ENCODE measurements at regions not wholly inside any gene's neighbourhood (a gene's known extent, or its start where the extent isn't known, plus 50 kb on each side); places are given as distances from the start of the nearest gene placed in this dataset.

DNA sequence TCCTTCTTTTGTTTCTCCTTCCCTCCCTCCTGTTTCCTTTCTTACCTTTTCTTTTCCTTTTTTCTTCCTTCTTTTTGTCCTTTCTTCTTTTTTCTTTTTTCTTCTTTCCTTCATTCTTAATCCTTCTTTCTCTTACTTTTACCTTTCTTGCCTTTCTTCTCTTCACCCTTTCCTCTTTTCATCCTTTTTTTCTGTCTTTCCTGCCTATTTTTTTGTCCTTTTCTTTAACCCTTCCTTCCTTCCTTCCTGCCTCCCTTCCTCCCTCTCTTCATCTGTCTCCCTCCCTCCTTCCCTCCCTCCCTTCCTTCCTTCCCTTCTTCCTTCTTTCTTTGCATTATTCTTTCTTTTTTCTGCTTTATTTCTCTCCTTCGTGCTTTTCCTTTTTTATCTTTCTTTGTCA is 160.7 kb downstream of the AXIN2 start:
- Histone ChIP-seq H3K27me3 (replicated peaks in 1 of 4; ENCODE audit: control extremely low read depth in 1 of 4, control insufficient read depth in 3 of 4, insufficient read depth in 4 of 4, low read length in 3 of 4) (peaks cover 0 to 3% (median 0%) of the 10 kb centered on the region in 4 experiments), H3K9ac (ENCODE audit: low read length) (no peak overlapping the region), H3K27ac (ENCODE audit: low read length in 2 of 2) (no peak overlapping the region), H4K20me1 (ENCODE audit: control insufficient read depth, insufficient read depth, low read length, poor library complexity, severe bottlenecking) (no peaks in the 10 kb centered on the region), H3K4me1 (ENCODE audit: control insufficient read depth in 2 of 2, insufficient read depth in 2 of 2, low read length in 2 of 2) (no peaks in the 10 kb centered on the region), H3K4me3 (ENCODE audit: control extremely low read depth in 1 of 5, extremely low read depth in 1 of 5, insufficient read depth in 1 of 5, low read depth in 2 of 5, low read length in 4 of 5) (no peak overlapping the region), H3K36me3 (replicated peaks in 1 of 2; ENCODE audit: control extremely low read depth in 1 of 2, control insufficient read depth in 1 of 2, extremely low read depth in 1 of 2, insufficient read depth in 2 of 2, low read length in 1 of 2) (no peaks in the 10 kb centered on the region), H3K79me2 (ENCODE audit: control insufficient read depth, insufficient read depth, low read length) (no peaks in the 10 kb centered on the region), H2AFZ (ENCODE audit: insufficient read depth, low read depth, low read length, poor library complexity, severe bottlenecking) (no peak overlapping the region), H3K4me2 (replicated peaks; ENCODE audit: low read depth, low read length, poor library complexity, severe bottlenecking) (no peak overlapping the region), H3K9me3 (ENCODE audit: control extremely low read depth in 1 of 3, control insufficient read depth in 2 of 3, insufficient read depth in 1 of 3, low read length in 2 of 3) (no peaks in the 10 kb centered on the region)
- no peak for ATAC-seq (ENCODE audit: low read depth)
- Mint-ChIP-seq H3K9me3 (ENCODE audit: insufficient read depth) (no peaks in the 10 kb centered on the region), H3K27ac (no peak overlapping the region), H3K4me1 (no peaks in the 10 kb centered on the region), H3K27me3 (peaks cover 18% of the 10 kb centered on the region), H3K4me3 (no peak overlapping the region)
- intact Hi-C loops (cut with micrococcal nuclease) = no loop called here
- DNase-seq = no peak
- TF ChIP-seq EZH2 (IDR thresholded peaks at IDR 0.05; ENCODE audit: borderline replicate concordance, insufficient read depth, low read depth, low read length, poor library complexity, severe bottlenecking) = no peak
- TF ChIP-seq, protein P1, sequence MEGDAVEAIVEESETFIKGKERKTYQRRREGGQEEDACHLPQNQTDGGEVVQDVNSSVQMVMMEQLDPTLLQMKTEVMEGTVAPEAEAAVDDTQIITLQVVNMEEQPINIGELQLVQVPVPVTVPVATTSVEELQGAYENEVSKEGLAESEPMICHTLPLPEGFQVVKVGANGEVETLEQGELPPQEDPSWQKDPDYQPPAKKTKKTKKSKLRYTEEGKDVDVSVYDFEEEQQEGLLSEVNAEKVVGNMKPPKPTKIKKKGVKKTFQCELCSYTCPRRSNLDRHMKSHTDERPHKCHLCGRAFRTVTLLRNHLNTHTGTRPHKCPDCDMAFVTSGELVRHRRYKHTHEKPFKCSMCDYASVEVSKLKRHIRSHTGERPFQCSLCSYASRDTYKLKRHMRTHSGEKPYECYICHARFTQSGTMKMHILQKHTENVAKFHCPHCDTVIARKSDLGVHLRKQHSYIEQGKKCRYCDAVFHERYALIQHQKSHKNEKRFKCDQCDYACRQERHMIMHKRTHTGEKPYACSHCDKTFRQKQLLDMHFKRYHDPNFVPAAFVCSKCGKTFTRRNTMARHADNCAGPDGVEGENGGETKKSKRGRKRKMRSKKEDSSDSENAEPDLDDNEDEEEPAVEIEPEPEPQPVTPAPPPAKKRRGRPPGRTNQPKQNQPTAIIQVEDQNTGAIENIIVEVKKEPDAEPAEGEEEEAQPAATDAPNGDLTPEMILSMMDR (IDR thresholded peaks at IDR 0.05) = no peak
- no CpG with 5 or more reads among the region's 1 CpG for WGBS (ENCODE audit: insufficient coverage)
- ChIA-PET POLR2A (no interaction called here), CTCF (interaction anchor here (0.7 kb wide), 1 partner anchor 10 kb away, joined by 3 read pairs; no protein-coding TSS in a partner anchor)

DNA sequence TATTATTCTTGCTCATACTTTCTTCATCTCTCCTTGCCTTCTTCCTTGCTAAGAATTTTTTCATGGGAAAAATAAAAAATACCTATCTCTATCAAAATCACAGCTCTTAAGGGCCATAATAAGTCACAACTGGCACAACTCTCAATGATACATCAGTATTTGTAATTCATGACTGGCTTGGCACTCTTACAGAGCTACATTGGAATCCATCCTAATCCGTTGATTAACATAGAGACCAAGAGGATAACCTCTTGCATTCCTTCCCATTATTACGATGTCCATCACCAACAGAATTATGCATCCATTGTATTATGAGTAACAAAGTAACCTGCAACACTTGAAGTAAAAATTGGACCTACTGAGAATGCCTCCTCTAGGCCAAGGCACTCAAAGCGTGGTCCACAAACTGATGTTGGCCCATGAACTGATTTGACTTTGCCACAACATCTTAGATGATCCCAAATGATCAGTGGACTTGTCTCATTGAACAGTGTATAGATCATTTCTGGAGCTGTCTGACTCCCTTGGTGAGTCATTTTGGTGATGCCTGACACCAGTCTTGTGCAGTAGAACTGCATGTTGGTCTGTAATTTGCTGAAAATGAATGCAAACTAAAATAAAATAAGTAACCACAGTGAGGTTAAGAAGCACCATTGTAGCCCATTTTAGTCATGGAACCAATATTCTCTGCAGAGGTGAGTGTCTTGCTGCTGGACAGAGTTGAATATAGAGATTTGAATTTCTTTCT is 163.2 kb downstream of the AXIN2 start:
- Histone ChIP-seq H3K9me3 (ENCODE audit: control extremely low read depth in 1 of 3, control insufficient read depth in 2 of 3, insufficient read depth in 1 of 3, low read length in 2 of 3) (no peaks in the 10 kb centered on the region), H3K36me3 (replicated peaks in 1 of 2; ENCODE audit: control extremely low read depth in 1 of 2, control insufficient read depth in 1 of 2, extremely low read depth in 1 of 2, insufficient read depth in 2 of 2, low read length in 1 of 2) (no peaks in the 10 kb centered on the region), H3K79me2 (ENCODE audit: control insufficient read depth, insufficient read depth, low read length) (no peaks in the 10 kb centered on the region), H3K27ac (ENCODE audit: low read length in 2 of 2) (no peak overlapping the region), H4K20me1 (ENCODE audit: control insufficient read depth, insufficient read depth, low read length, poor library complexity, severe bottlenecking) (no peaks in the 10 kb centered on the region), H3K4me2 (replicated peaks; ENCODE audit: low read depth, low read length, poor library complexity, severe bottlenecking) (no peak overlapping the region), H2AFZ (ENCODE audit: insufficient read depth, low read depth, low read length, poor library complexity, severe bottlenecking) (no peak overlapping the region), H3K9ac (ENCODE audit: low read length) (no peak overlapping the region), H3K4me1 (ENCODE audit: control insufficient read depth in 2 of 2, insufficient read depth in 2 of 2, low read length in 2 of 2) (no peaks in the 10 kb centered on the region), H3K4me3 (ENCODE audit: control extremely low read depth in 1 of 5, extremely low read depth in 1 of 5, insufficient read depth in 1 of 5, low read depth in 2 of 5, low read length in 4 of 5) (no peak overlapping the region), H3K27me3 (replicated peaks in 1 of 4; ENCODE audit: control extremely low read depth in 1 of 4, control insufficient read depth in 3 of 4, insufficient read depth in 4 of 4, low read length in 3 of 4) (peaks cover 0 to under 1% (median 0%) of the 10 kb centered on the region in 4 experiments)
- intact Hi-C loops (cut with micrococcal nuclease) = no loop called here
- 86% methylated on average over 1 of the region's 3 CpGs for WGBS (ENCODE audit: insufficient coverage)
- ATAC-seq (ENCODE audit: low read depth) = no peak
- Mint-ChIP-seq H3K27me3 (peaks cover 14% of the 10 kb centered on the region), H3K4me1 (no peaks in the 10 kb centered on the region), H3K27ac (no peak overlapping the region), H3K4me3 (no peak overlapping the region), H3K9me3 (ENCODE audit: insufficient read depth) (no peaks in the 10 kb centered on the region)
- CTCF ChIA-PET = no interaction called here
- no peak for DNase-seq
- no peak for TF ChIP-seq EZH2 (IDR thresholded peaks at IDR 0.05; ENCODE audit: borderline replicate concordance, insufficient read depth, low read depth, low read length, poor library complexity, severe bottlenecking)
- TF ChIP-seq, protein P1 (IDR thresholded peaks at IDR 0.05) = no peak
- POLR2A ChIA-PET = no interaction called here
